SJCRH30 (cell line): ENCODE measurements at regions not wholly inside any gene's neighbourhood (a gene's known extent, or its start where the extent isn't known, plus 50 kb on each side); places are given as distances from the start of the nearest gene placed in this dataset.
A peak's percentile ranks its signal among the peaks of the same experiment; 100 is the strongest.

Source experiments
- DNase-seq, 2 experiments: peaks; one replicate each; pipeline ENCODE4 v3.0.0-alpha.2; 2015 to 2020
- H3K27ac ChIP-seq: fragments of 250-450 bp; sonication (Bioruptor Pico); 2 replicates; pipeline ENCODE4 v1.5.1; 2020; ENCODE audit warnings: mild to moderate bottlenecking, moderate library complexity
- H3K27me3 ChIP-seq: fragments of 250-450 bp; sonication (Bioruptor Pico); 2 replicates; pipeline ENCODE4 v1.5.1; 2020; ENCODE audit warnings: mild to moderate bottlenecking, moderate library complexity
- H3K36me3 ChIP-seq: fragments of 250-450 bp; sonication (Bioruptor Pico); 2 replicates; pipeline ENCODE4 v1.5.1; 2020; ENCODE audit warnings: mild to moderate bottlenecking, moderate library complexity
- H3K4me1 ChIP-seq: fragments of 250-450 bp; sonication (Bioruptor Pico); 2 replicates; pipeline ENCODE4 v1.5.1; 2020; ENCODE audit warnings: mild to moderate bottlenecking, moderate library complexity
- H3K4me3 ChIP-seq: fragments of 250-450 bp; sonication (Bioruptor Pico); 2 replicates; pipeline ENCODE4 v1.5.1; 2020; ENCODE audit warnings: mild to moderate bottlenecking, moderate library complexity
- H3K9me3 ChIP-seq: fragments of 250-450 bp; sonication (Bioruptor Pico); replicated peaks from 2 replicates; pipeline ENCODE4 v1.5.1; 2020; ENCODE audit warnings: mild to moderate bottlenecking, moderate library complexity

DNA sequence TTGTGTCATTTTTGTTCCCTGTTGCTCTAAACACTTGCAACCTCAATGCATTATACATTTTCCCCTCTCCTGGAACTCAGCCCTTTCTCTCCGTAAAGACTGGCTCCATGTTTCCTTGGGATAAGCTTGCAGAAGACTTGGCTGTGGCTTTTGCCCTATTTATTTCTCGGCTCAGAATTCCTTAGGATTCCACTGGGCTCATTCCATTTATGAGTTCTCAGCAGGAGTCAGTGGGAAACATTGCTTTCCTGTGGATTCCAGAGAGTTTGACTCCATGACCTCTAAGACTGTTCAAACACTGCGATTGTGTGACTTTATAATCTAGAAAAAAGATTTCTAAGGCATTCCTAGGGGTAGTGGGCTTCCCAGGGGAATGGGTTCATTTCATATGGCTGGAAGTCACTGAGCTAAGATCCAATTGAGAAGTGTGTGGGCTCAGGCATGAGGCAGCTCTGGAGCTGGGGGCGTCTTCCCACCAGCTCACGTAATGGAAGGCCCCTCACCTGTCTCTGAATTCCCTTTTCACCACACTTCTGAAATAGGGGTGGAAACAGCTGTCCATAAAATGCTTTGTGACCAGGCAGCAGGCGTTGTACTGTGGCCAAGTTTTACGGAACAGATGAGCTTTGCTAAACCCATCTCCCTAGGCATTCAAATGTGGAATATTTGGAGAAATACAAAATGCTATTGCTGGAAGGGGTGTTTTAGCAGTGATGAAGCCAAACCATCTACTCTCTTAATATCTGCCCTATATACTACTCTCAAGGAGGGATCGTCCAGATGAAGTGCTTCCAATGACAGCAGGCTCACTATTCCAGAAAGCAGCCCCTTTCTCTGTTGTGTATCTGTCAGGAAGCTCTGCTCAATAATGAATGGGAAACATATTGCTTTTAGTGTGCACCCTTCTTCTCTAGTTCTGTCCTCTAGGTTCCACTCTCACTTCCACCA lies 91.8 kb upstream of the BCL6 start:
- peaks cover 8% of the 10 kb centered on the region for H3K4me1 ChIP-seq
- H3K4me3 ChIP-seq = no peak overlapping the region
- H3K27me3 ChIP-seq = no peaks in the 10 kb centered on the region
- H3K27ac ChIP-seq = peak overlapping the region; percentile 45; the same call in 1 of the 2 replicates
- no peaks in the 10 kb centered on the region for H3K9me3 ChIP-seq
- peak; percentile 15 to 38 for DNase-seq
- H3K36me3 ChIP-seq = no peaks in the 10 kb centered on the region

DNA sequence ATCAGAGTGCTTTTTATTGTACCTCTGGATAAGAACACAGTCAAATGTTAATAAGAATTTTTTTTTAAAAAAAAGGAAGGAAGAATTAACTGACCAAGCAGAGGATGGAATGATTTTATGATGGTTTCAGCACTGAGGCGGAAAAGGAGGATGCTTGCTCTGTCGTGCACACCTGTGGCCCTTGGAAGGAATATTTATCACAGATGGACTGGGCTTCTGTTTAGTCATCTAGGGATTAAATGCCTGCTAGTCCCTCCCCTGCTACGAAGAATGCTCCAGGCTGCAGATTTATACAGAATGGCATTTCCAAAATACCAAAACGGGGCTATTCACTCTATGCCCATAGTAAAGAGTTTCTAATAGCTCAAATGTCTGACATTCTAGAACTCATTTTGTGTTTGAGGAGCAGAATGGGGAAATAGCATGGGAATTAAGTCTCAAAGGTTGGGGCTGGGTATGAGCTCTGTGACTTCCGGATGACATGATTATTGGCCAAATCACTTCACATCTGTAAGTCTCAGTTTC lies 92.8 kb upstream of the BCL6 start:
- Histone ChIP-seq H3K27me3 (no peaks in the 10 kb centered on the region), H3K4me3 (no peak overlapping the region), H3K4me1 (0 out of 2 replicates have a peak, but pooled peaks cover 7% of the 10 kb centered on the region), H3K9me3 (no peaks in the 10 kb centered on the region), H3K36me3 (no peaks in the 10 kb centered on the region), H3K27ac (no peak overlapping the region)
- no peak for DNase-seq

DNA sequence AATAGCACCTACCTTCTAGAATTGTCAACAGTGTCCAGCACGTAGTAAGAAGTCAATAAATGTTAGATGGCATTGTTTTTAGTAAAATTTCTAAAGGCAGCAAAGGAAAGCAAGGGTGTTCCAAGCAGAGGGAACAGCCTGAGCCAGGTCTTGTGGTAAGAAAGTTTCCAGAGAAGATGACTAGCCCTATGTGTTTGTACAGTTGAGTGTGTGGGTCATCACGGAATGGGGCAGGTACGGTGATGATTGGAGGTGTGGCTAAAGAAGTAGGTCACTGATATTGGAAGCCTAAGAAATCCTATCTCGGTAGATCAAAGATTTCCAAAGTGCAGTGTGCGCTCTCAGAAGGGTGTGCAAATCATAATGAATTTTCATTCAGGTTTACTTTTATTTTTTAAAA lies 94.2 kb upstream of the BCL6 start:
- Histone ChIP-seq H3K4me3 (no peak overlapping the region), H3K27me3 (no peaks in the 10 kb centered on the region), H3K9me3 (no peaks in the 10 kb centered on the region), H3K27ac (no peak overlapping the region), H3K4me1 (0 out of 2 replicates have a peak, but pooled peaks cover 7% of the 10 kb centered on the region), H3K36me3 (no peaks in the 10 kb centered on the region)
- DNase-seq = no peak

DNA sequence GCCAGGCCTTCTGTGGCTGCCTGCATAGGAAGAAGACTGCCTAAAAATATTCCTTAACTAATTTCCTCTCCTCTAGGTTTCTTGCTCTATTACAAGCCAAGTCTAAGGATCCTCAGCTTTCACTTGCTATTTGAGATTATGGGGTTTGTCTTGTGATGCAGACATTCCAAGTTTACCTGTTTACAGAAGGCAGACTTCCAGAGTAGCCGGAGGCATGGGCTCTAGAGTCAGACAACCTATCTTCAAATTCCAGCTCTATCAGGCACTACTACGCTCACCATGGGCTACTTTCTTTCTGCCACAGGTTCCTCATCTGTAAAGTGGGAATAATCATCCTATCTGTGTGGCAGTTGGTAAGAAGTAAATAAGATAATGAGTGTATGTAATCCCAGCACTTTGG lies 95.6 kb upstream of the BCL6 start:
- Histone ChIP-seq H3K4me1 (0 out of 2 replicates have a peak, but pooled peaks cover 7% of the 10 kb centered on the region), H3K9me3 (no peaks in the 10 kb centered on the region), H3K36me3 (no peaks in the 10 kb centered on the region), H3K4me3 (no peak overlapping the region), H3K27me3 (no peaks in the 10 kb centered on the region), H3K27ac (no peak overlapping the region)
- no peak for DNase-seq

DNA sequence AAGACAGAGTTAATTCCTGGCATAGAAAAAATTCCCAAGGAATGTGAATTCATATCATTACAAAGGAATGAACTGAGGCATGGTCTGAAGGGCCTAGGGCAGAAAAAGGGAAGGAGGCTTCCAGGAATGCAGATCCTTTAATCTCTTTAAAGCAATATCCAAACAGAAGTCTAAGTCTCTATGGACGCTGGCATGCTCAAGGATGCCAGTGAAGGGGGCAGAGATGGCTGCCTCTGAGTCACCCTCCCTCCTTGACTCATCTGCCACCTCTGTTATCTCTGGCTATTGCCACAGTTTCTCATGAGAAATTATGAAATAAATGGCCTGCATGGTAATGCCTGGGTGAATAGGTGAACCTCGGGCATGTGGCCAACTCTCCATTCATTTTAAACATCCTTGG lies 96.3 kb upstream of the BCL6 start:
- no peaks in the 10 kb centered on the region for H3K36me3 ChIP-seq
- no peaks in the 10 kb centered on the region for H3K27me3 ChIP-seq
- H3K4me3 ChIP-seq = no peak overlapping the region
- H3K27ac ChIP-seq = no peak overlapping the region
- no peak for DNase-seq
- 0 out of 2 replicates have a peak, but pooled peaks cover 7% of the 10 kb centered on the region for H3K4me1 ChIP-seq
- H3K9me3 ChIP-seq = no peaks in the 10 kb centered on the region

DNA sequence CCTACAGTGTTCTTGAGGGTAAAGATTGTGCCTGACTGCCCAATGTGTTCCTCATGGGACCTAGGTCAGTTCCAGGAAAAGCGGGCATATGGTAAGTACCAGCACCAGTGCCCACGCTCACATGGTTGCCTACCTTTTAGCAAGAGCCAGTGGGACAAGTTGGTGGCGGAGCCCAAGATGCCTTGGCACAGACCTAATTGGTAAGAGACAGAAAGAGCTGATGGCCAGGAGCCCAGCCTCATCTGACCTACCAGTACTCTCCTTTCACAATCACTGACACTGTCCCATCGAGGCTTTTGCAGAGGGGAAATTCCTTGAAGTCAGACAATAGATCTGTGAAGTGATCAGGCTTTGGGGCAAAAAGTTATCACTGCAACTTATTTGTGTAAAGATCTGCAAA lies 98.4 kb upstream of the BCL6 start:
- Histone ChIP-seq H3K4me3 (no peak overlapping the region), H3K9me3 (no peaks in the 10 kb centered on the region), H3K4me1 (0 out of 2 replicates have a peak, but pooled peaks cover 3% of the 10 kb centered on the region), H3K27me3 (no peaks in the 10 kb centered on the region), H3K36me3 (no peaks in the 10 kb centered on the region), H3K27ac (no peak overlapping the region)
- no peak for DNase-seq

DNA sequence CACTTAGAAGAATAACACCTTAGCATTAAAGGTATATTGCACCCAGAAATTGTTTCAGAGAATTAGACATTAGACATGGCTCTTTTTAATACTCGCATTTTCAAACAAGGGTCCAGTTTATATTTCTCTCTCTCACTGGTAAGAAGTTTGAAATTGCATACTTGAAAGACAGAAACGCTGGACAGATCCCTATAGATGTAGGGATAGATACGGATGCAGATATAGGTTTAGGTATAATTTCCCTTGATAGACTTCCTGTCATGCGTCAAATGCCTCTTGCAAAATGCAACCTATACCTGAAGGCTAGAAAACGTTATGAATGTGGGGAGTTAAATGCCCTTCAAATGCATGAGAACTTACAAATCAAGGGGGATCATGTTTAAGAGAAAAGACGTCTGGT lies 99.4 kb upstream of the BCL6 start:
- no peak for DNase-seq
- H3K36me3 ChIP-seq = no peaks in the 10 kb centered on the region

DNA sequence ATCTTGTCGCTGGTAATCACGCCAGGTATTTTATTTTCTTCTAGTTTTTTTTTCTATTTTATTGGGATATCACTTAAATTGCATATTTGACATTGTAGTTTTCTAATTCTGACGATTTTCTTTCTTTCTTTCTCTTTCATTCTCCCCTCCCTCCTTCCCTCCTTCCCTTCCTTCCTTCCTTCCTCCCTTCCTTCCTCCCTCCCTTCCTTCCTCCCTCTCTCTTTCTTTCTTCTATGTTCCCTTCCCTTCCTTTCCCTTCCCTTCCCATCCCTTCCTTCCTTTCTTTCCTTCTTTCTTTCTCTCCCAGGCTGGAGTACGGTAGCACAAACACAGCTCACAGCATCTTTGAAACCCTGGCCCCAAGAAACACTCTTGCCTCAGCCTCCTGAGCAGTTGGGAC lies 100.6 kb upstream of the BCL6 start:
- H3K36me3 ChIP-seq = no peaks in the 10 kb centered on the region
- no peak for DNase-seq
- H3K27me3 ChIP-seq = no peaks in the 10 kb centered on the region
- H3K9me3 ChIP-seq = no peaks in the 10 kb centered on the region
- H3K4me3 ChIP-seq = no peak overlapping the region
- H3K4me1 ChIP-seq = 0 out of 2 replicates have a peak, but pooled peaks cover 3% of the 10 kb centered on the region
- no peak overlapping the region for H3K27ac ChIP-seq

More for the DNA sequence above, 99.4 kb upstream of the BCL6 start:
- H3K4me1 ChIP-seq = 0 out of 2 replicates have a peak, but pooled peaks cover 3% of the 10 kb centered on the region
- no peaks in the 10 kb centered on the region for H3K9me3 ChIP-seq
- H3K4me3 ChIP-seq = no peak overlapping the region
- H3K27me3 ChIP-seq = no peaks in the 10 kb centered on the region
- no peak overlapping the region for H3K27ac ChIP-seq

DNA sequence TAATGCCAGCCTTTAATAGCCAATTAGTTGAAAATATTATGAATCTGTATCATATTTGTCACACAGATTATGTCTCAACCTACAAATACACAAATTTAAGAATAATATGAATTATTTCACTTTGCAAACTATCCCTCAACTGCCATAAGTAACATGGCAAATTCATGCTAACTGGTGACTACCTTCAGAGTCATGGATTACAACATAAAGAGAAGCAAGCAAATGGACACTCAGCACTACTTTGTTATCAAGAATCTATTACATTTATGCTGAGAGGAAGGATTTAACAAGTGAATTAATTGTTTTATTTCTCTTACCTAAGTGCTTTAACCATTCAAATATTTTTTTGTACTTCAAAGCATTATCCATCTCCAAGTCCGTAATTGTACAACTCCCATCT lies 103.1 kb upstream of the BCL6 start:
- Histone ChIP-seq H3K9me3 (no peaks in the 10 kb centered on the region), H3K36me3 (no peaks in the 10 kb centered on the region), H3K27me3 (no peaks in the 10 kb centered on the region), H3K4me3 (no peak overlapping the region), H3K27ac (no peak overlapping the region), H3K4me1 (no peaks in the 10 kb centered on the region)
- no peak for DNase-seq

DNA sequence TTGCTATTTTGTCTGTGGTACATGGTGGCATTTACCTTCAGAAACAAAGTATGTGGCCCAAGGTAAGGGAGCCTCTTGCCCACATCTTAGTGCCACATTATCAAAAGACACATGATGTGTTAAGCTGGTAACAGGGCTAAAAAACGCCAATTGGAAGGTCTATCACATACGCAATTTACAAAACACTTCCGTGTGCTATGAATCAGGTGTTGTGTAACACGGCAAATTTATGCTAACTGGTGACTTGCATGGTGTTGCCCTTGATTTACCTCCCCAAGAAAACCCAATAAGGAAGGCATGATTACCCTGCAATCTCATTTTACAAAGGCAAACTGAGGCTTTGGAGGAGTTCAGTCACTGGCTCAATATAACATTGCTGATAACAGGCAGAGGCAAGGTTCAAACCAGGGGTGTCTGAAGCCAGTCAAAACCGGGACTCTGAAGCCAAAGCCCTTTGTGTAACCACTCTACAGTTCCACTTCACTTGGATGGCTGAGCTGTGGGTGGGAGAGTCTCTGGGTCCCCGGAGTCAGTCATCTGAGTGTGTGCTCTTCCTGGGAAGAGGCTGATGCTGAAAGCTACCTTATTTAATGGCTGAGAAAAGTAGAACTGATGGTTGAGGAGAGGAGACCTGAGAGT lies 103.9 kb upstream of the BCL6 start:
- Histone ChIP-seq H3K27ac (no peak overlapping the region), H3K4me1 (no peaks in the 10 kb centered on the region), H3K4me3 (no peak overlapping the region), H3K36me3 (no peaks in the 10 kb centered on the region), H3K9me3 (no peaks in the 10 kb centered on the region), H3K27me3 (no peaks in the 10 kb centered on the region)
- no peak for DNase-seq

DNA sequence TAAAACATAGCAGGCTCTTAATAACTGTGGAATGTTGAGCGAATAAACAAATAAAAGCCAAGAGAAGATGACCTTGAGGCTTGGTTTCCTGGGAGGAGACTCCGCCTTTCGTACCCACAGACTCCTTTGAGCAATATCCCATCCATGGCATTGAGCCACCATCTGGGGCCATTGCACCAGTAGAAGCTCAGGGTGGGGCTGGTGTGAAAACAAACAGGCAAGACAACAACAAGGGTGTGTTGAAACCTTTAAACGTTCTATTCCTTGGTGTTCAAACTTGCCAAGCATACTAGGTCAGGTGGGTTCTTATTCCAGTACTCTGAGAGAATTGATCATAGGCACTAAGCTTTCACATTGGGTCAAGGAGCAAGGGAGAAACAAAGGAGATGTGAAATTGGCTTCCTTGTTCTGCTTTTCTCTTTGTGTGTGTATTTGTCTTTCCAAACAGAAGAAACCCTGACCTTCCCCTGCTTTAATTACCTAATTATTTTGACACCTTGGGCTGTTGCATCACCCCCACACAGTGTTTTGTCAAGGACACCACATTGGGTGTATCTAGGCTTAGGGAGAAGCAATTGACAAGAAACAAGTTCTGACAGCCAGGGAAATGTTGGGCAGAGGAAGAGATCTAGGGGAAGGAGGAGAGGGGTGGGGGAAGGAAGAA lies 105.1 kb upstream of the BCL6 start:
- H3K27ac ChIP-seq = no peak overlapping the region
- no peak overlapping the region for H3K4me3 ChIP-seq
- H3K9me3 ChIP-seq = no peaks in the 10 kb centered on the region
- H3K4me1 ChIP-seq = no peaks in the 10 kb centered on the region
- no peaks in the 10 kb centered on the region for H3K36me3 ChIP-seq
- no peak for DNase-seq
- H3K27me3 ChIP-seq = no peaks in the 10 kb centered on the region

DNA sequence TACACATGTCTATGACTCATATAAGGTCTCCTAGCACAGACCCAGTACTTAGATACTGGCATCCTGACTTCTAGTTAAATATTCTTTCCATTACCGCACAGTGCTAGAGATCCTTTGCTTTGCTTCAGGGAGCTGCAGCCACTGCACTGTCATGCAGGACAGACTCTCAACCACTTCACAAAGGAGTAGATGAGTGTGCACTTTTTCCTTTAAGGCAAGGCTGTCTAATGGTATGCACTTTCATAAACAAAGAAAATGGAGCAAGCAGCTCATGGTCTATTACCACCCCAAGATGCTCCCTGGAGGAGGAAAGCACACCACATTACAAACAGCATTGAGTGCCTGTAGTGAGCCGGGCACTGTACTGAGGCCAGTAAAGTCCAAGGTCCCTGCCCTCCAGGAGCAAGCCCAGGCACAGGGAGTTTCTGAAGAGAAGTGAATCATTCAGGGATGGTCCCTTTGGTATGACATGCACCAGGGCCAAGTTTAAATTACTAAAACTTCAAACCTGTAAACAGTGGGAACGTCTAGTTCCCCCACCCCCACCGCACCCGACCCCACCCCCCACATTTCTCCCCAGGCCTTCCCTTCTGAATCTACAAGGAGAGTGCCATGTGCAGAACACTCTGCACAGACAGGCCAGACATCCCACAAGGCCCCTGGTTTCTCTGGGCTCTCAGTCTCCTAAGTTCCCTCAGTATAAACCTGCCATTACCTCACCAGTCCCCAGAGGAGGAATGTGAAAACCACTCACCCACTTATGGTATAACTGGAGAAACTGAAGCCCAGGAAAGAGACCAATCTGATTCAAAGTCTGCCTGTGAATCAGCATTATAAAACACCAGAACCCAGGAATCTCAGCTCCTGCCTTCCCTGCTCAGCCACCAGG lies 107.8 kb upstream of the BCL6 start:
- H3K9me3 ChIP-seq = no peaks in the 10 kb centered on the region

DNA sequence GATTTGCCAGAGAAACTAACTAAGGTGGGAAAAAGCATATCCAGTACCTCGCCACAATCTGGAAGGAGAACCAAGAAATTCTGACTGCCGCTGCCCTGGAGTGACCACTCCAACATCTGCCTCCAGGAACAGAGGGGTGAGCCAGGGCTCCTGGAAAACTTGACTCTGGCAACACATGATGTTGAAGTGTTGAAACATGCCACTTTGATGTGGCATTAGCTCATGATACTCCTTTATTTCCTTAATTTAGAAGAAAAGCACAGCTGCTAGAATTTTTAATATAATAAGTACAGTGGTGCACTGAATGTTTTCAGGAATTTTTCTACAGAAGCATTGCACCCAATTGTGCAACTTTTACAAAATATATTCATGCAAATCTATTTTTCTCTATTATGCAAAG lies 109.9 kb upstream of the BCL6 start:
- no peak overlapping the region for H3K27ac ChIP-seq
- no peaks in the 10 kb centered on the region for H3K4me1 ChIP-seq
- no peaks in the 10 kb centered on the region for H3K9me3 ChIP-seq
- no peaks in the 10 kb centered on the region for H3K36me3 ChIP-seq
- H3K27me3 ChIP-seq = no peaks in the 10 kb centered on the region
- no peak for DNase-seq
- H3K4me3 ChIP-seq = no peak overlapping the region

More for the DNA sequence above, 107.8 kb upstream of the BCL6 start:
- no peaks in the 10 kb centered on the region for H3K36me3 ChIP-seq
- no peak for DNase-seq
- H3K4me3 ChIP-seq = no peak overlapping the region
- H3K27ac ChIP-seq = no peak overlapping the region
- H3K27me3 ChIP-seq = no peaks in the 10 kb centered on the region
- H3K4me1 ChIP-seq = no peaks in the 10 kb centered on the region

DNA sequence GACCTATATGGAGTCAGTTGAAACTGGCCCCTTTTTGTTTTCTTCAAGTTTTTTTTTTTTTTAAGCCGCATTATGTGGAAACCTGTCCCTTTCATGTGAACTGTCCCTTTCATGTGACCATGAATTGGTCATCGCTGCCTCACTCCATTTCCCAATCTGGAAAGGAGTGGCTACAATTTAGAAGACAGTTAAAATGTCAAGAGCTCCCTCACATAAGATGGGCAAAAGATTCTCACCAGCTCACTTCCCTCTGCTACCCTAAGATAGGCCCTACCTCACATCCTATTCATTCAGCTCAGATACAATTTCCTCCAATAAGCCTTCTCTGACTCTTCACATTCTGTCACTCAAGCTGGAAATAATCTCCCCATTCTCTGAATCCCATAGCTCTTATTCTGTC lies 111.3 kb upstream of the BCL6 start:
- DNase-seq = no peak
- Histone ChIP-seq H3K9me3 (no peaks in the 10 kb centered on the region), H3K27ac (no peak overlapping the region), H3K4me3 (no peak overlapping the region), H3K4me1 (no peaks in the 10 kb centered on the region), H3K36me3 (no peaks in the 10 kb centered on the region), H3K27me3 (no peaks in the 10 kb centered on the region)
